Transverse colon (tissue), 4 donors: ENCODE measurements at regions not wholly inside any gene's neighbourhood (a gene's known extent, or its start where the extent isn't known, plus 50 kb on each side); places are given as distances from the start of the nearest gene placed in this dataset.

Experiments
- DNase-seq: peaks from one replicate; pipeline ENCODE4 v3.0.0-alpha.2; 2019
- H3K27ac ChIP-seq, 4 donors: fragments of 200-600 bp; sonication (generic); 2 replicates each; pipeline ENCODE4 v1.5.1; 2016 to 2018; ENCODE audit warnings: inconsistent platforms in 4 of 4
- H3K27me3 ChIP-seq: fragments of 200-600 bp; sonication (generic); 2 replicates; pipeline ENCODE4 v1.5.1; 2017; ENCODE audit warnings: inconsistent platforms
- H3K36me3 ChIP-seq, 4 donors: fragments of 200-600 bp; sonication (generic); 2 replicates each; pipeline ENCODE4 v1.5.1; 2017 to 2019; ENCODE audit warnings: inconsistent platforms in 4 of 4
- H3K4me1 ChIP-seq, 4 donors: fragments of 200-600 bp; sonication (generic); 2 replicates each; pipeline ENCODE4 v1.5.1; 2017 to 2020; ENCODE audit warnings: inconsistent platforms in 4 of 4
- H3K4me3 ChIP-seq, 4 donors: fragments of 200-600 bp; sonication (generic); 1 replicate in 1 of 4; 2 replicates in 3 of 4; pipeline versions ENCODE4 v1.5.1 to v1.6.1; 2017 to 2019; ENCODE audit warnings: inconsistent platforms in 4 of 4
- H3K9me3 ChIP-seq, 2 donors: fragments of 200-600 bp; sonication (generic); 2 replicates each; pipeline ENCODE4 v1.5.1; 2017 to 2019; ENCODE audit warnings: inconsistent platforms in 2 of 2
- EP300 ChIP-seq: sonication (generic); formaldehyde crosslinking; IDR thresholded peaks from one replicate; pipeline ENCODE4 v1.6.1; 2017; ENCODE audit warnings: antibody characterized with exemption, low read depth
- POLR2A ChIP-seq: fragments of 450-650 bp; IDR thresholded peaks from one replicate; pipeline ENCODE4 v1.6.1; 2016; ENCODE audit warnings: antibody characterized with exemption, mild to moderate bottlenecking, moderate library complexity
- POLR2AphosphoS5 ChIP-seq, 3 donors: sonication (generic); formaldehyde crosslinking; IDR thresholded peaks; one replicate each; pipeline ENCODE4 v1.6.1; 2016; ENCODE audit warnings: antibody characterized with exemption in 3 of 3
- WGBS, 2 donors: methylation state at CpG; one replicate each; pipeline ENCODE4 v1.1.5; 2018; ENCODE audit warnings: low coverage in 1 of 2; 5-methylcytosine and 5-hydroxymethylcytosine counted together
- in situ Hi-C, 4 donors: fragments of 200-750 bp; cut with MboI; loops; one replicate each; pipeline versions ENCODE4 v1.15.0 to v1.15.1; 2017; ENCODE audit warnings: low sequenced_read_pairs in 3 of 4, low pct_ligation_motif_present in 1 of 4, low pct_unique_long_range_greater_than_20kb in 1 of 4
- intact Hi-C: fragments of 100-400 bp; cut with DNase I; formaldehyde crosslinking; loops from one replicate; pipeline ENCODE4 v1.15.1; 2023; ENCODE audit warnings: low total_unique reads
- TF ChIP-seq, protein P1 (sequence below), 5 experiments: fragments of 200-600 bp in 3 of 5; fragments of 450-650 bp in 2 of 5; sonication (generic) in 3 of 5; IDR thresholded peaks; 1 replicate in 2 of 5; 2 replicates in 3 of 5; pipeline ENCODE4 v1.5.1; 2016 to 2017; ENCODE audit warnings: antibody characterized with exemption in 5 of 5, inconsistent platforms in 3 of 5, mild to moderate bottlenecking in 2 of 5, moderate library complexity in 1 of 5

DNA sequence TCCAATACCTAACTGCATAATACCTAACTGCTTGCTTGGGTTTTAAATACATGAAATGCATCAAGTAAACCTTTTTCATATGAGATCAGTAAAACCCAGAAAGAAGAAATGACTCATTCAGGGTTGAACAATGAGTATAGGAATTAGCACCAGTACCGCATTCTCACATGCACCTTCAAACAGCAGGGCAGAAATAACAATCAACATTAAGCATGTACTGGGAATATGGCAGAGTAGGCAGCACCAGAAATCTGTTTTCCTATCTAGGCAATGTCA is 850.3 kb upstream of the SORCS1 start:
- in situ Hi-C loops, result no loop called here
- intact Hi-C loops, result no loop called here

DNA sequence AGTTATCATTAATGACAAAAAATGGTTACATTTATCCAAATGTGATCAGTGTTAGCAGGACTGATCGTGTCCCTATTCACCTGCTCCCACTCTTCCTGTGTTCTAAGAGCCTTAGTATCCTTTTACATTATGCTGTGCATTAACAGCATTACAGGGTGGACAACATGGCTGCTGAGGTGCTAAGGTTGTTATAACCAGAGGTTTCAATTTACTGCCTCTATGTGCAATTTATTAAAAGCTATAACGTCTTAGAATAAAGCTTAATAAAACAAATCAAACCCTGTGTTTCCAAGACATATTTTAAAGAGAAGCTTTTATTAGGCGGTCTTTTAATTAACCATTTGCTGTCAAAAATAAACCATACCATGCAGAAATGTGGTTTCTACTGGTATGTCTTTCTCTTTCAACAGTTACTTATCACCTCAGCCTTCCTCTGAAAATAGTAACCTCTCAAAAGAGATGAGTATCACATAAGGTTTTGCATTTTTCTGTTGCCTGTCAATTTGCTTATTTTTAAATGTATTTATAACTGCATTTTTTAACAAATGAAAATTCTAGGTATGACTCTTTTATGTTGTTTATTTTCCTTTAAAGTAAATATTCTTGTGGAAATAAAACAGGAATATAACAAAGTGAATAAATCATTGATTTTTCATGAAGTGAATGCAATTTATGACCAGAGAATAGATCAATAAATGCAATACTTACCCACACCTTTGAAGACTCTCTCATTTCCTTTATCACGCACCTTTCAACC is 849.8 kb upstream of the SORCS1 start:
- intact Hi-C loops, result no loop called here
- 69 to 81% methylated on average over 4 of the region's 4 CpGs for WGBS, 2 donors
- H3K27me3 ChIP-seq, result no peaks in the 10 kb centered on the region
- DNase-seq, result no peak
- H3K36me3 ChIP-seq, result no peaks in the 10 kb centered on the region
- H3K4me3 ChIP-seq, result no peak overlapping the region
- peaks cover 4 to 10% of the 10 kb centered on the region in 2 donors for H3K9me3 ChIP-seq
- H3K4me1 ChIP-seq, result no peaks in the 10 kb centered on the region
- H3K27ac ChIP-seq, result no peak overlapping the region
- no peak for TF ChIP-seq EP300
- TF ChIP-seq POLR2AphosphoS5 (IDR thresholded peaks at IDR 0.05), result no peak
- in situ Hi-C loops, result no loop called here

More for the DNA sequence above, 850.3 kb upstream of the SORCS1 start:
- Histone ChIP-seq H3K4me1 (no peaks in the 10 kb centered on the region), H3K9me3 (peaks cover 4 to 10% of the 10 kb centered on the region in 2 donors), H3K36me3 (no peaks in the 10 kb centered on the region), H3K4me3 (no peak overlapping the region), H3K27ac (no peak overlapping the region), H3K27me3 (no peaks in the 10 kb centered on the region)
- TF ChIP-seq POLR2A (no peak), POLR2AphosphoS5 (IDR thresholded peaks at IDR 0.05) (no peak)
- WGBS, 2 donors, result 89% methylated on average over 1 of the region's 1 CpG; no CpG with 5 or more reads in 1 of the 2 donors
- DNase-seq, result no peak

DNA sequence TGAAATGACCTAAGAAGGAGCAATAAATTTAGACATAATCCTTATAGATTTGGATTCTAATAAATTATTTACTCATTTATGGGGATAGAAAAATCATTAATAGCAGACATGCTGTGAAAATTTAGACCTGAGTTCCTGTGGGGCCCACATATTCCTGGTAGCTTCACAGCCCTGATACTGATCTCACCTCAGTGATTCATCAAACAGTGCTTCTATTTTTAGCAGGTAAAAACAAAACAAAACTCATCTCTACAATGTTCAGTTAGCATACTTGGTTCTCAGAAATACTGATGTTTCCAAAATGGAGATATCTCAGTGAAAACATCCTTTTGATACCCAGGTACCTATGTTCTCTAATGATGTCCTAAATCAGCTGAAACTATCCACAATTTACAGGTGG is 841.1 kb upstream of the SORCS1 start:
- no peak for TF ChIP-seq POLR2AphosphoS5 (IDR thresholded peaks at IDR 0.05)
- TF ChIP-seq, protein P1, sequence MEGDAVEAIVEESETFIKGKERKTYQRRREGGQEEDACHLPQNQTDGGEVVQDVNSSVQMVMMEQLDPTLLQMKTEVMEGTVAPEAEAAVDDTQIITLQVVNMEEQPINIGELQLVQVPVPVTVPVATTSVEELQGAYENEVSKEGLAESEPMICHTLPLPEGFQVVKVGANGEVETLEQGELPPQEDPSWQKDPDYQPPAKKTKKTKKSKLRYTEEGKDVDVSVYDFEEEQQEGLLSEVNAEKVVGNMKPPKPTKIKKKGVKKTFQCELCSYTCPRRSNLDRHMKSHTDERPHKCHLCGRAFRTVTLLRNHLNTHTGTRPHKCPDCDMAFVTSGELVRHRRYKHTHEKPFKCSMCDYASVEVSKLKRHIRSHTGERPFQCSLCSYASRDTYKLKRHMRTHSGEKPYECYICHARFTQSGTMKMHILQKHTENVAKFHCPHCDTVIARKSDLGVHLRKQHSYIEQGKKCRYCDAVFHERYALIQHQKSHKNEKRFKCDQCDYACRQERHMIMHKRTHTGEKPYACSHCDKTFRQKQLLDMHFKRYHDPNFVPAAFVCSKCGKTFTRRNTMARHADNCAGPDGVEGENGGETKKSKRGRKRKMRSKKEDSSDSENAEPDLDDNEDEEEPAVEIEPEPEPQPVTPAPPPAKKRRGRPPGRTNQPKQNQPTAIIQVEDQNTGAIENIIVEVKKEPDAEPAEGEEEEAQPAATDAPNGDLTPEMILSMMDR (IDR thresholded peaks at IDR 0.05), result no peak
- no peak for TF ChIP-seq POLR2A
- no peak for TF ChIP-seq EP300
- Histone ChIP-seq H3K4me3 (no peak overlapping the region), H3K4me1 (no peaks in the 10 kb centered on the region), H3K9me3 (no peaks in the 10 kb centered on the region), H3K27me3 (no peaks in the 10 kb centered on the region), H3K36me3 (no peaks in the 10 kb centered on the region), H3K27ac (no peak overlapping the region)
- in situ Hi-C loops, result no loop called here
- DNase-seq, result no peak
- intact Hi-C loops, result no loop called here

DNA sequence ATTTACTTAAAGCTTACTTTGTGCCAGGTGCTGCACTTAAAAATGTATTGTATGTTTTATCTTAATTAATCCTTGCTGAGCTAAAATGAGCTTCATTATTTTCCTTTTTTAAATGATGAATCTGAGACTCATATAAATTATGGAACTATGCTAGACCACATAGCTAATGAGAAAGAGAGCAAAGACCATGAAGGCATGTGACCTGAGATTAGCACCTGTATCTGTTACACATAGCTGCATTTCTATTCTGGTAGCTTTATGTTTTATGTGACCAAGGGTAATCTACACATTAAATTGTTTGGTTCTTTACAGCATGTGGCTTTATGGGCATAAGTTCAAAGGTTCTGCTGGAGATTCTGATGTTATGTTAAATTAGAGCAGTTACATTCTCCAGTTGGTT is 839.1 kb upstream of the SORCS1 start:
- Histone ChIP-seq H3K36me3 (no peaks in the 10 kb centered on the region), H3K27me3 (no peaks in the 10 kb centered on the region), H3K4me1 (no peaks in the 10 kb centered on the region), H3K27ac (no peak overlapping the region), H3K4me3 (no peak overlapping the region), H3K9me3 (no peaks in the 10 kb centered on the region)
- intact Hi-C loops, result no loop called here
- in situ Hi-C loops, result no loop called here
- no peak for DNase-seq
- TF ChIP-seq, protein P1 (IDR thresholded peaks at IDR 0.05), result no peak
- TF ChIP-seq POLR2AphosphoS5 (IDR thresholded peaks at IDR 0.05) (no peak), EP300 (no peak), POLR2A (no peak)

DNA sequence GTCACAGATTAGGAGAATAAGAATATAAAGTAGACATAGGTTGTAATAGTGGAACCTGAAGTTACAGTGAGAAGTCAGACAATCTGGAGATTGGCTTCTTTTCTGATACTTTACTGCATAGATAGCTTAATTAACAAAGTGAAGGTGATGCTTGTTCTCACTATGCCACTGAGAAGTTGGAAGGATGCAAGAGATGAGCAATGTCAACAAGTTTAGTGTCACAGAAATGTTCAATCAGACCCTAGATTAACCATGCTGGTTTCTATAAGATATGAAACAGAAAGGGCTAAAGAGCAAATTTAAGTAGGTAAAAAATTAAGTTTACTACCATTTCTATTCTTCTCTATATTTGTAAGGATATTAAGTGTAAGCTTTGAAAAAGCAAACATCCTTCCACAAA is 838.6 kb upstream of the SORCS1 start:
- Histone ChIP-seq H3K27me3 (no peaks in the 10 kb centered on the region), H3K27ac (no peak overlapping the region), H3K4me3 (no peak overlapping the region), H3K36me3 (no peaks in the 10 kb centered on the region), H3K9me3 (no peaks in the 10 kb centered on the region), H3K4me1 (no peaks in the 10 kb centered on the region)
- intact Hi-C loops, result no loop called here
- TF ChIP-seq POLR2AphosphoS5 (IDR thresholded peaks at IDR 0.05) (no peak), EP300 (no peak)
- TF ChIP-seq, protein P1 (IDR thresholded peaks at IDR 0.05), result no peak
- no peak for DNase-seq
- in situ Hi-C loops, result no loop called here
